Sigmoid colon (tissue), 6 donors: ENCODE measurements at regions not wholly inside any gene's neighbourhood (a gene's known extent, or its start where the extent isn't known, plus 50 kb on each side); places are given as distances from the start of the nearest gene placed in this dataset.

Experiments used
- DNase-seq: peaks from one replicate; pipeline ENCODE4 v3.0.0-alpha.2; 2019
- H3K27ac ChIP-seq, 4 donors: fragments of 200-600 bp; sonication (generic); one replicate each; pipeline ENCODE4 v1.5.1; 2016 to 2019; ENCODE audit warnings: mild to moderate bottlenecking in 1 of 4
- H3K27me3 ChIP-seq, 3 donors: fragments of 200-600 bp; sonication (generic); one replicate each; pipeline ENCODE4 v1.5.1; 2019; ENCODE audit warnings: mild to moderate bottlenecking in 1 of 3
- H3K36me3 ChIP-seq, 4 donors: fragments of 200-600 bp; sonication (generic); one replicate each; pipeline ENCODE4 v1.5.1; 2016 to 2019
- H3K4me1 ChIP-seq, 4 donors: fragments of 200-600 bp; sonication (generic); one replicate each; pipeline ENCODE4 v1.5.1; 2017 to 2019
- H3K4me3 ChIP-seq, 4 donors: fragments of 200-600 bp; sonication (generic); one replicate each; pipeline ENCODE4 v1.5.1; 2017 to 2019; ENCODE audit warnings: mild to moderate bottlenecking in 2 of 4, moderate library complexity in 1 of 4
- H3K9me3 ChIP-seq, 4 donors: fragments of 200-600 bp in 3 of 4; sonication (generic) in 3 of 4; one replicate each; pipeline versions ENCODE4 v1.5.1 to v1.6.1; 2013 to 2019
- EP300 ChIP-seq, 4 donors: sonication (generic); formaldehyde crosslinking; IDR thresholded peaks; one replicate each; pipeline ENCODE4 v1.6.1; 2017; ENCODE audit warnings: antibody characterized with exemption in 4 of 4
- POLR2A ChIP-seq, 2 donors: fragments of 450-650 bp; IDR thresholded peaks; one replicate each; pipeline ENCODE4 v1.6.1; 2016; ENCODE audit warnings: antibody characterized with exemption in 2 of 2, mild to moderate bottlenecking in 2 of 2, moderate library complexity in 2 of 2
- POLR2AphosphoS5 ChIP-seq, 4 donors: sonication (generic); formaldehyde crosslinking; IDR thresholded peaks; one replicate each; pipeline ENCODE4 v1.6.1; 2017; ENCODE audit warnings: antibody characterized with exemption in 4 of 4
- WGBS, 2 donors: extraction: QIAGEN DNeasy Blood & Tissue Kit; methylation state at CpG; one replicate each; pipeline ENCODE4 v1.1.7; 2013; 5-methylcytosine and 5-hydroxymethylcytosine counted together
- intact Hi-C: fragments of 100-400 bp; cut with DNase I; formaldehyde crosslinking; loops from one replicate; pipeline ENCODE4 v1.15.1; 2023
- TF ChIP-seq, protein P1 (sequence below), 4 experiments: fragments of 450-650 bp in 3 of 4; fragments of 200-600 bp in 1 of 4; IDR thresholded peaks; one replicate each; pipeline ENCODE4 v1.5.1; 2016 to 2019; ENCODE audit warnings: antibody characterized with exemption in 4 of 4, mild to moderate bottlenecking in 3 of 4, moderate library complexity in 2 of 4
- donor health status: healthy with polysubstance abuse.
- donor health status: healthy.

GRCh38 chr6:111976139-111976538, 77.8 kb upstream of the CCN6 start:
- intact Hi-C loops: no loop called here
- no peaks in the 10 kb centered on the region for H3K9me3 ChIP-seq
- H3K36me3 ChIP-seq: no peaks in the 10 kb centered on the region
- TF ChIP-seq, protein P1, sequence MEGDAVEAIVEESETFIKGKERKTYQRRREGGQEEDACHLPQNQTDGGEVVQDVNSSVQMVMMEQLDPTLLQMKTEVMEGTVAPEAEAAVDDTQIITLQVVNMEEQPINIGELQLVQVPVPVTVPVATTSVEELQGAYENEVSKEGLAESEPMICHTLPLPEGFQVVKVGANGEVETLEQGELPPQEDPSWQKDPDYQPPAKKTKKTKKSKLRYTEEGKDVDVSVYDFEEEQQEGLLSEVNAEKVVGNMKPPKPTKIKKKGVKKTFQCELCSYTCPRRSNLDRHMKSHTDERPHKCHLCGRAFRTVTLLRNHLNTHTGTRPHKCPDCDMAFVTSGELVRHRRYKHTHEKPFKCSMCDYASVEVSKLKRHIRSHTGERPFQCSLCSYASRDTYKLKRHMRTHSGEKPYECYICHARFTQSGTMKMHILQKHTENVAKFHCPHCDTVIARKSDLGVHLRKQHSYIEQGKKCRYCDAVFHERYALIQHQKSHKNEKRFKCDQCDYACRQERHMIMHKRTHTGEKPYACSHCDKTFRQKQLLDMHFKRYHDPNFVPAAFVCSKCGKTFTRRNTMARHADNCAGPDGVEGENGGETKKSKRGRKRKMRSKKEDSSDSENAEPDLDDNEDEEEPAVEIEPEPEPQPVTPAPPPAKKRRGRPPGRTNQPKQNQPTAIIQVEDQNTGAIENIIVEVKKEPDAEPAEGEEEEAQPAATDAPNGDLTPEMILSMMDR (IDR thresholded peaks at IDR 0.05): no peak
- no peak for TF ChIP-seq EP300 (IDR thresholded peaks at IDR 0.05)
- no peak for TF ChIP-seq POLR2AphosphoS5 (IDR thresholded peaks at IDR 0.05)
- TF ChIP-seq POLR2A (IDR thresholded peaks at IDR 0.05): no peak
- no peak for DNase-seq
- no peak overlapping the region for H3K4me3 ChIP-seq
- 81 to 92% methylated on average over 2 of the region's 2 CpGs for WGBS, 2 donors
- peaks cover 0 to 15% (median 8%) of the 10 kb centered on the region in 4 donors for H3K4me1 ChIP-seq
- H3K27ac ChIP-seq: no peak overlapping the region
- H3K27me3 ChIP-seq: no peaks in the 10 kb centered on the region

DNA sequence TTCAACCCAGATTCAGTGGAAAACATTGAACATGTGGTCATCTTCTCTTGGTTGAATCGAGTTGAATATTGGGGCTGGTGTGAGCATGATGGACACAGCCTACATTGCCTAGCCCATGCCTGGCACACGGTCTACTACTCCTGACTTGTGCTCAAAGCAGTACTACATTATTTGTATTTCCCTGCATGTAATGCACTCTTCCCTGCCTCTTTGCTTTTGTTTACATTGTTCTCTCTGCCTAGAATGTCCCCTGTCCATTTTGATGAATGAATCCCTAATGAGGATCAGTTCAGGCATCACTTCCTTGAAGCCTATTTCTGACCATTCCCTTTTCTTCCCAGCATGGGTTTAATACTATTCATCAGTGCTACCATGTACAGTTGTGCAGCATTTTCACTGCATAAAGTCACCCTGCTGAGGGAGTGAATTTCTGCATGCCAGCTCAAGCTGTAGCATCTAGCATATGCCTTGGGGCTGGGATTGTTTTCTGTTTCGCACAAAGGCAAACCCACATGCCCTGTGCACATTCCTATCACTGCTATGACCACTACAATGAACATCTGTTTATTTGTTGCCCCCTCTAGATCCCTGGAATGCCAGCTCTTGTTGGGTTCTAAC, 75.3 kb upstream of the CCN6 start:
- Histone ChIP-seq H3K9me3 (no peaks in the 10 kb centered on the region), H3K36me3 (no peaks in the 10 kb centered on the region), H3K27ac (no peak overlapping the region), H3K4me1 (peaks cover 0 to 5% (median 2%) of the 10 kb centered on the region in 4 donors), H3K4me3 (no peak overlapping the region), H3K27me3 (no peaks in the 10 kb centered on the region)
- TF ChIP-seq POLR2AphosphoS5 (IDR thresholded peaks at IDR 0.05) (no peak), POLR2A (IDR thresholded peaks at IDR 0.05) (no peak), EP300 (IDR thresholded peaks at IDR 0.05) (no peak)
- TF ChIP-seq, protein P1 (IDR thresholded peaks at IDR 0.05): no peak
- no peak for DNase-seq
- 91 to 95% methylated on average over 3 of the region's 3 CpGs for WGBS, 2 donors
- intact Hi-C loops: no loop called here

DNA sequence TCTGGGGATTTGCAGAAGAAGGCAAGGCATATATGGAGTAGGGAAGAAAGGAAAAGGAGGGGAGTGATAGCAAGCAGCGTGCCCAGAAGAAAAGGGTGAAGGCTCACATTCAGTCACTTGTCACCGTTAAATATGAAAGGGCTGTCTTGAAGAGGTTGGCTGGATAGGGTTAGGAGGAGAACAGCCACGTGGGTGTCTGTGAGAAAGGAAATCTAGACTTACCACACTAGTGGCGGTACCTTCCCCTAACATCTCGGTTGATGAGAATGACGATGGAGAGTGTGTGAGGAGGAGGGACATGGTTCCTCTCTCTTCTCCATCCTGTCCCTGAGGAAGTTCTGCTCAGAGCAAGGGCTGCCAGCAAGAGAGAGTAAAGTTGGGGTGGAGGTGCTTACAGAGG, 74.3 kb upstream of the CCN6 start:
- no peak overlapping the region for H3K27ac ChIP-seq
- WGBS, 2 donors: 76 to 81% methylated on average over 6 of the region's 6 CpGs

GRCh38 chr6:111980143-111980542, 73.8 kb upstream of the CCN6 start:
- no peaks in the 10 kb centered on the region for H3K4me1 ChIP-seq
- no peaks in the 10 kb centered on the region for H3K36me3 ChIP-seq
- H3K4me3 ChIP-seq: no peak overlapping the region
- intact Hi-C loops: no loop called here
- peak overlapping the region in 1 of 4 donors; percentile 16 for H3K27ac ChIP-seq
- DNase-seq: no peak
- no peaks in the 10 kb centered on the region for H3K9me3 ChIP-seq
- TF ChIP-seq EP300 (IDR thresholded peaks at IDR 0.05) (no peak), POLR2A (IDR thresholded peaks at IDR 0.05) (no peak), POLR2AphosphoS5 (IDR thresholded peaks at IDR 0.05) (no peak)
- TF ChIP-seq, protein P1 (IDR thresholded peaks at IDR 0.05): no peak
- WGBS, 2 donors: 77 to 82% methylated on average over 6 of the region's 6 CpGs
- no peaks in the 10 kb centered on the region for H3K27me3 ChIP-seq

More for the DNA sequence above, 74.3 kb upstream of the CCN6 start:
- intact Hi-C loops: no loop called here
- H3K4me1 ChIP-seq: no peaks in the 10 kb centered on the region
- H3K9me3 ChIP-seq: no peaks in the 10 kb centered on the region
- TF ChIP-seq, protein P1 (IDR thresholded peaks at IDR 0.05): no peak
- TF ChIP-seq EP300 (IDR thresholded peaks at IDR 0.05) (no peak), POLR2AphosphoS5 (IDR thresholded peaks at IDR 0.05) (no peak)
- DNase-seq: no peak
- H3K36me3 ChIP-seq: no peaks in the 10 kb centered on the region
- no peaks in the 10 kb centered on the region for H3K27me3 ChIP-seq
- H3K4me3 ChIP-seq: no peak overlapping the region
